Lower lobe of right lung (tissue), 2 donors: ENCODE measurements at regions not wholly inside any gene's neighbourhood (a gene's known extent, or its start where the extent isn't known, plus 50 kb on each side); places are given as distances from the start of the nearest gene placed in this dataset.

Experiments
- ATAC-seq, 2 donors: fragments of 200-7000 bp; cut with Tn5 transposase; one replicate each; pipeline ENCODE4 v1.9.1; 2020 to 2022; ENCODE audit warnings: mild to moderate bottlenecking in 2 of 2, moderate library complexity in 2 of 2
- DNase-seq: peaks from one replicate; pipeline ENCODE4 v3.0.0-alpha.2; 2020
- H3K27ac ChIP-seq: fragments of 200-600 bp; one replicate; pipeline ENCODE4 v1.8.0; 2022
- H3K27me3 ChIP-seq: fragments of 200-600 bp; one replicate; pipeline ENCODE4 v1.8.0; 2022; ENCODE audit warnings: low read depth
- H3K36me3 ChIP-seq: fragments of 200-600 bp; one replicate; pipeline ENCODE4 v1.8.0; 2022; ENCODE audit warnings: mild to moderate bottlenecking
- H3K4me1 ChIP-seq: fragments of 200-600 bp; one replicate; pipeline ENCODE4 v1.8.0; 2022
- H3K4me3 ChIP-seq: fragments of 200-600 bp; one replicate; pipeline ENCODE4 v1.8.0; 2022; ENCODE audit warnings: mild to moderate bottlenecking
- H3K9me3 ChIP-seq: fragments of 200-600 bp; one replicate; pipeline ENCODE4 v1.8.0; 2022
- CTCF ChIP-seq: fragments of 200-600 bp; IDR thresholded peaks from one replicate; pipeline ENCODE4 v1.8.0; 2022; ENCODE audit warnings: antibody characterized with exemption, mild to moderate bottlenecking
- intact Hi-C: fragments of 100-400 bp; cut with DNase I; formaldehyde crosslinking; loops from one replicate; pipeline ENCODE4 v1.11.0; 2022
- donor health status: DM: no; HTN: yes; CAD: no; lungs with severe emphysema.

GRCh38 chr22:47390026-47390970 lies 627.8 kb downstream of the TBC1D22A start:
- Histone ChIP-seq H3K27ac (no peak overlapping the region), H3K36me3 (no peaks in the 10 kb centered on the region), H3K9me3 (no peaks in the 10 kb centered on the region), H3K4me1 (no peaks in the 10 kb centered on the region), H3K4me3 (no peak overlapping the region), H3K27me3 (no peaks in the 10 kb centered on the region)
- DNase-seq, result no peak
- no peak for TF ChIP-seq CTCF
- no peak for ATAC-seq
- intact Hi-C loops, result no loop called here

DNA sequence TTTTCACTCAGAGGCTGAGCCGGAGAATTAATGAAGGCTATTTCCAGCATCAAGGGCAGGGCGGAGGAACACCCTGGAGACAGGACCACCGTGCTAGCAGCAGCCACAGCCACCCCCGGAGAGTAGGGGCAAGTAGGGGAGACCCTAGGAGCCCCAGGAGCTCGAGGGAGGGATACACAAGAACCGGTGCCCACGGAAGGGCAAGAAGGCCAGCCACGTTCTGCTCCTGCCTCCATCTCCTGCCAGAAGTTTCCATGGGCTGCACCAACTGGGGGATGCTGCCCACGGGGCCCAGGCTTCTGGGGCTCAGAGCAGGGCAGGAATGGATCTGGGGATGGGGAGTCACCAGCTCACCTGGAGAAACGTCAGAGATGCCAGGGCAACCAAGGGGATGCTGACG lies 626.8 kb downstream of the TBC1D22A start:
- ATAC-seq, result no peak
- Histone ChIP-seq H3K27ac (no peak overlapping the region), H3K4me3 (no peak overlapping the region), H3K27me3 (no peaks in the 10 kb centered on the region), H3K36me3 (no peaks in the 10 kb centered on the region), H3K4me1 (no peaks in the 10 kb centered on the region), H3K9me3 (no peaks in the 10 kb centered on the region)
- intact Hi-C loops, result no loop called here
- DNase-seq, result no peak
- no peak for TF ChIP-seq CTCF

DNA sequence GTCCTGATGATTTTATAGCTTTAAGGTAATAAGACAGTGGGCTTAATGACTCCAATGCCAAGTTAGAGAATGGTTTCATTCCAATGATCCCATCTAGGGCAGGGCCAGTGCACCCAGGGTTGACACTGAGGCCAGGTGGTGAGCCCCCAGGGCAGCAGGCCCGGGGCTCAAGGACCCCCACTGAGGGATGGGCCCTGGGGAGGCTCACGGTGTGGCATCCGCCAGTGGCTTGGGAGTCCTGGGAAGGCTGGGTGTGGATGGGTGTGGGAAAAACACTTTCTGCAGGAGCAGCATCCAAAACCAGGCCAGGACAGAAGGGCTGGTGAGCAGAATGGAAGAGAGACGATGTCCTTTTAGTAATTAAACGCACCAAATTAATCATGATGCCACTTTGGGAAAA lies 626.3 kb downstream of the TBC1D22A start:
- intact Hi-C loops, result no loop called here
- ATAC-seq (no peak), DNase-seq (no peak)
- Histone ChIP-seq H3K27ac (no peak overlapping the region), H3K9me3 (no peaks in the 10 kb centered on the region), H3K4me3 (no peak overlapping the region), H3K27me3 (no peaks in the 10 kb centered on the region), H3K36me3 (no peaks in the 10 kb centered on the region), H3K4me1 (no peaks in the 10 kb centered on the region)
- TF ChIP-seq CTCF, result no peak

DNA sequence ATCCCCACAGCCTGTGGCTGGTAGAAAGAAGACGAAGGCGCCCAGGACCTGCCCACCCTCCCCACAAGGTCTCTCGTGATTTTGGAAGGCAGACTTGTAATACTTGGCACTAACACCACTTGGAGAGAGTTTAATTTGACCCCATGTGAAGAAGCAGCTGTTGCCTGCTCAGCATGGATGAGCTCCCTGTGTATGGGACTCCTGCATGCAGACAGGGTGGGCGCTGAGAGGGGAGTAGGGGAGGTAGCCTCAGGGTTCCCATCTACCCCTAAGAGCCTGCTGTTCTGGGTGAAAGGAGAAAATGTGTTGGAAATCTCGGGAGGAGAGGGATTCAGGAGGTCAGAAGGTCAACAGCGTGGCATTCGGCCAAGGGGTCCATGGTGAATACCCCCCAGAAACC lies 625.9 kb downstream of the TBC1D22A start:
- H3K9me3 ChIP-seq, result no peaks in the 10 kb centered on the region
- H3K4me3 ChIP-seq, result no peak overlapping the region
- intact Hi-C loops, result no loop called here
- DNase-seq, result no peak
- H3K27ac ChIP-seq, result no peak overlapping the region
- H3K4me1 ChIP-seq, result no peaks in the 10 kb centered on the region
- no peaks in the 10 kb centered on the region for H3K27me3 ChIP-seq
- TF ChIP-seq CTCF, result no peak
- ATAC-seq, result no peak
- H3K36me3 ChIP-seq, result no peaks in the 10 kb centered on the region

GRCh38 chr22:47386812-47387510 lies 624.5 kb downstream of the TBC1D22A start:
- H3K27me3 ChIP-seq, result no peaks in the 10 kb centered on the region
- DNase-seq, result no peak
- TF ChIP-seq CTCF, result no peak

More at GRCh38 chr22:47386812-47387510, 624.5 kb downstream of the TBC1D22A start:
- H3K36me3 ChIP-seq, result no peaks in the 10 kb centered on the region
- H3K4me3 ChIP-seq, result no peak overlapping the region
- intact Hi-C loops, result no loop called here
- H3K9me3 ChIP-seq, result no peaks in the 10 kb centered on the region
- H3K4me1 ChIP-seq, result no peaks in the 10 kb centered on the region
- no peak for ATAC-seq
- no peak overlapping the region for H3K27ac ChIP-seq
